Chondrocyte (in vitro differentiated cells): ENCODE measurements at regions not wholly inside any gene's neighbourhood (a gene's known extent, or its start where the extent isn't known, plus 50 kb on each side); places are given as distances from the start of the nearest gene placed in this dataset.

Experiments
- DNase-seq: peaks from one replicate; pipeline ENCODE4 v3.0.0; 2021; ENCODE audit warnings: mixed read lengths, low spot score
- H3K27ac Mint-ChIP-seq: one replicate; pipeline ENCODE4 v1.8.0; 2021; ENCODE audit warnings: mild to moderate bottlenecking, moderate library complexity, mixed read lengths; ENCODE audit not compliant: unreplicated experiment
- H3K27me3 Mint-ChIP-seq: 2 replicates; pipeline ENCODE4 v1.8.0; 2021; ENCODE audit warnings: low read depth, mixed read lengths
- H3K36me3 Mint-ChIP-seq: 2 replicates; pipeline ENCODE4 v1.8.0; 2021; ENCODE audit warnings: low read depth, mixed read lengths
- H3K4me1 Mint-ChIP-seq: 2 replicates; pipeline ENCODE4 v1.8.0; 2021; ENCODE audit warnings: low read depth, mild to moderate bottlenecking, mixed read lengths
- H3K4me3 Mint-ChIP-seq: one replicate; pipeline ENCODE4 v1.8.0; 2021; ENCODE audit warnings: mild to moderate bottlenecking, moderate library complexity, mixed read lengths; ENCODE audit not compliant: unreplicated experiment
- H3K9me3 Mint-ChIP-seq: 2 replicates; pipeline ENCODE4 v1.8.0; 2021; ENCODE audit warnings: low read depth, mixed read lengths
- TF ChIP-seq, protein P1 (sequence below): fragments of 200-600 bp; sonication (generic); IDR thresholded peaks from 2 replicates; pipeline ENCODE4 v1.5.0; 2021; ENCODE audit warnings: antibody characterized with exemption, mild to moderate bottlenecking, moderate library complexity

DNA sequence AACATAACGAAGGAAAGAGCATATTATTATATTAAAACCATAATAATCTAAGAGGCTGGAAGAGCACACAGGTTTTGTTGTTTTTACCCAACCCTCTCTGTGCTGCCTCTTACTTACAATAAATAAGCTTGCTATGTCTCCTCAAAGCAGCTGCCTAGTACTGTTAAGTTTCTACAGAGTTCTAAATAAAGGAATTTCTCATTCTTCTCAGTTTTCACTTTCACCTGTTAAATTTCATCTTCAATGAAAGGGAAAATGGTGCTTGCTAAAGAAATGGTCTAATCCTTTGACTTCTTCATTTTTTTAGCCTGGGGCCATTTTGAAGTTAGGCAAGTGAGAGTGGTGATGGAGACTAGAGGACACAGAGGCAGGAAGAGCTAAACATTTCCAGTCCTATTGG lies 396.1 kb downstream of the MAN2A1 start:
- peaks cover 11% of the 10 kb centered on the region for H3K4me1 Mint-ChIP-seq
- TF ChIP-seq, protein P1, sequence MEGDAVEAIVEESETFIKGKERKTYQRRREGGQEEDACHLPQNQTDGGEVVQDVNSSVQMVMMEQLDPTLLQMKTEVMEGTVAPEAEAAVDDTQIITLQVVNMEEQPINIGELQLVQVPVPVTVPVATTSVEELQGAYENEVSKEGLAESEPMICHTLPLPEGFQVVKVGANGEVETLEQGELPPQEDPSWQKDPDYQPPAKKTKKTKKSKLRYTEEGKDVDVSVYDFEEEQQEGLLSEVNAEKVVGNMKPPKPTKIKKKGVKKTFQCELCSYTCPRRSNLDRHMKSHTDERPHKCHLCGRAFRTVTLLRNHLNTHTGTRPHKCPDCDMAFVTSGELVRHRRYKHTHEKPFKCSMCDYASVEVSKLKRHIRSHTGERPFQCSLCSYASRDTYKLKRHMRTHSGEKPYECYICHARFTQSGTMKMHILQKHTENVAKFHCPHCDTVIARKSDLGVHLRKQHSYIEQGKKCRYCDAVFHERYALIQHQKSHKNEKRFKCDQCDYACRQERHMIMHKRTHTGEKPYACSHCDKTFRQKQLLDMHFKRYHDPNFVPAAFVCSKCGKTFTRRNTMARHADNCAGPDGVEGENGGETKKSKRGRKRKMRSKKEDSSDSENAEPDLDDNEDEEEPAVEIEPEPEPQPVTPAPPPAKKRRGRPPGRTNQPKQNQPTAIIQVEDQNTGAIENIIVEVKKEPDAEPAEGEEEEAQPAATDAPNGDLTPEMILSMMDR: no peak
- no peaks in the 10 kb centered on the region for H3K27me3 Mint-ChIP-seq
- no peak overlapping the region for H3K27ac Mint-ChIP-seq
- no peak for DNase-seq
- H3K9me3 Mint-ChIP-seq: no peaks in the 10 kb centered on the region
- H3K36me3 Mint-ChIP-seq: no peaks in the 10 kb centered on the region
- no peak overlapping the region for H3K4me3 Mint-ChIP-seq

GRCh38 chr5:110086658-110087388 lies 397.1 kb downstream of the MAN2A1 start:
- no peak for DNase-seq
- peaks cover 11% of the 10 kb centered on the region for H3K4me1 Mint-ChIP-seq
- no peak overlapping the region for H3K4me3 Mint-ChIP-seq
- H3K27ac Mint-ChIP-seq: no peak overlapping the region
- no peaks in the 10 kb centered on the region for H3K27me3 Mint-ChIP-seq
- H3K36me3 Mint-ChIP-seq: no peaks in the 10 kb centered on the region
- TF ChIP-seq, protein P1: no peak
- H3K9me3 Mint-ChIP-seq: no peaks in the 10 kb centered on the region

GRCh38 chr5:110087829-110088228 lies 398.1 kb downstream of the MAN2A1 start:
- Mint-ChIP-seq H3K4me1 (peaks cover 11% of the 10 kb centered on the region), H3K4me3 (no peak overlapping the region), H3K36me3 (no peaks in the 10 kb centered on the region), H3K9me3 (no peaks in the 10 kb centered on the region), H3K27ac (no peak overlapping the region), H3K27me3 (no peaks in the 10 kb centered on the region)
- no peak for DNase-seq
- TF ChIP-seq, protein P1: no peak

- H3K4me3 Mint-ChIP-seq: no peak overlapping the region
- H3K27me3 Mint-ChIP-seq: no peaks in the 10 kb centered on the region
These were observed 399.1 kb downstream of the MAN2A1 start for GRCh38 chr5:110088676-110089436.

More at GRCh38 chr5:110088676-110089436, 399.1 kb downstream of the MAN2A1 start:
- H3K4me1 Mint-ChIP-seq: peaks cover 11% of the 10 kb centered on the region
- DNase-seq: no peak
- TF ChIP-seq, protein P1: no peak
- no peaks in the 10 kb centered on the region for H3K9me3 Mint-ChIP-seq
- H3K27ac Mint-ChIP-seq: no peak overlapping the region
- no peaks in the 10 kb centered on the region for H3K36me3 Mint-ChIP-seq
